SK-N-SH (cell line): ENCODE measurements at regions not wholly inside any gene's neighbourhood (a gene's known extent, or its start where the extent isn't known, plus 50 kb on each side); places are given as distances from the start of the nearest gene placed in this dataset.

Experiments used
- CTCF ChIA-PET: fragments of 300-600, 350-600 bp; formaldehyde crosslinking; extraction: SDS; loops from one replicate; lab custom pipeline; 2021; lab: Yijun Ruan, JAX
- POLR2A ChIA-PET: fragments of 350-600 bp; sonication (Branson Sonifier 250); formaldehyde crosslinking; extraction: SDS; loops from one replicate; lab custom pipeline; 2020; ENCODE audit warnings: antibody characterized with exemption, inconsistent platforms; lab: Yijun Ruan, JAX
- DNase-seq: peaks from one replicate; pipeline ENCODE4 v3.0.0; 2012
- H2AFZ ChIP-seq: fragments of 200-600 bp; sonication (generic); 2 replicates; pipeline ENCODE4 v1.8.1; 2016; ENCODE audit warnings: antibody characterized with exemption, mild to moderate bottlenecking, low read depth
- H3F3A ChIP-seq: fragments of 200-600 bp; sonication (generic); replicated peaks from 2 replicates; pipeline ENCODE3; 2016; ENCODE audit warnings: antibody characterized with exemption, mild to moderate bottlenecking; ENCODE audit not compliant: insufficient read depth
- H3K27ac ChIP-seq, 2 experiments: fragments of 200-500 bp in 1 of 2; fragments of 200-600 bp in 1 of 2; sonication (Bioruptor generic) in 1 of 2; sonication (generic), shearing (Covaris generic) in 1 of 2; 2 replicates each; pipeline versions ENCODE4 v1.5.1 to v1.6.1; 2014 to 2016; ENCODE audit warnings: low read depth in 2 of 2, inconsistent platforms in 1 of 2, low read length in 1 of 2, mild to moderate bottlenecking in 1 of 2, mixed read lengths in 1 of 2
- H3K27me3 ChIP-seq: fragments of 200-600 bp; sonication (generic), shearing (Covaris generic); 2 replicates; pipeline ENCODE4 v1.6.1; 2016; ENCODE audit warnings: mixed run types; ENCODE audit not compliant: insufficient read depth
- H3K36me3 ChIP-seq, 2 experiments: fragments of 200-500 bp in 1 of 2; fragments of 200-600 bp in 1 of 2; sonication (Bioruptor generic) in 1 of 2; sonication (generic) in 1 of 2; replicated peaks in 1 of 2; 2 replicates each; pipeline versions ENCODE3 to v1.5.1; 2014 to 2016; ENCODE audit warnings: low read length in 1 of 2, mild to moderate bottlenecking in 1 of 2; ENCODE audit not compliant: insufficient read depth in 2 of 2, control insufficient read depth in 1 of 2
- H3K4me1 ChIP-seq, 2 experiments: fragments of 200-500 bp in 1 of 2; fragments of 200-600 bp in 1 of 2; sonication (Bioruptor generic) in 1 of 2; sonication (generic), shearing (Covaris generic) in 1 of 2; 2 replicates each; pipeline versions ENCODE4 v1.5.1 to v1.6.1; 2014 to 2016; ENCODE audit warnings: low read depth in 1 of 2, low read length in 1 of 2, mixed run types in 1 of 2; ENCODE audit not compliant: insufficient read depth in 2 of 2, control insufficient read depth in 1 of 2
- H3K4me2 ChIP-seq: fragments of 200-600 bp; sonication (generic), shearing (Covaris generic); 2 replicates; pipeline ENCODE4 v1.6.1; 2017; ENCODE audit warnings: mixed run types
- H3K4me3 ChIP-seq, 2 experiments: fragments of 200-500 bp in 1 of 2; fragments of 200-600 bp in 1 of 2; sonication (Bioruptor generic) in 1 of 2; sonication (generic), shearing (Covaris generic) in 1 of 2; 2 replicates each; pipeline versions ENCODE4 v1.5.1 to v1.8.1; 2014 to 2016; ENCODE audit warnings: low read depth in 2 of 2, inconsistent platforms in 1 of 2, low read length in 1 of 2, mild to moderate bottlenecking in 1 of 2, mixed read lengths in 1 of 2, moderate library complexity in 1 of 2
- H3K79me2 ChIP-seq: fragments of 200-600 bp; sonication (generic); 2 replicates; pipeline ENCODE4 v1.8.1; 2017; ENCODE audit warnings: mild to moderate bottlenecking; ENCODE audit not compliant: insufficient read depth
- H3K9ac ChIP-seq: fragments of 200-600 bp; sonication (generic); 2 replicates; pipeline ENCODE4 v1.6.1; 2017; ENCODE audit warnings: mixed run types
- H3K9me2 ChIP-seq: fragments of 200-600 bp; sonication (generic); 2 replicates; pipeline ENCODE4 v1.6.1; 2017; ENCODE audit warnings: mixed run types
- H3K9me3 ChIP-seq: fragments of 200-600 bp; sonication (generic); 2 replicates; pipeline ENCODE4 v1.6.1; 2017; ENCODE audit warnings: mixed run types, mild to moderate bottlenecking, moderate library complexity
- H4K20me1 ChIP-seq: fragments of 200-600 bp; sonication (generic); 2 replicates; pipeline ENCODE4 v1.6.1; 2017; ENCODE audit warnings: mild to moderate bottlenecking, mixed run types; ENCODE audit not compliant: insufficient read depth
- CHD2 ChIP-seq: fragments of 150-350 bp; IDR thresholded peaks from 2 replicates; pipeline ENCODE4 v1.6.1; 2018; ENCODE audit warnings: low read length; ENCODE audit not compliant: partially characterized antibody
- ELF1 ChIP-seq: IDR thresholded peaks from 2 replicates; pipeline ENCODE4 v1.4.0; 2012
- EP300 ChIP-seq, 2 experiments: IDR thresholded peaks; 2 replicates each; pipeline versions ENCODE4 v1.4.0 to v1.6.1; 2012; ENCODE audit warnings: borderline replicate concordance in 1 of 2, low read depth in 1 of 2, low read length in 1 of 2
- EZH2phosphoT487 ChIP-seq: fragments of 200-600 bp; sonication (generic); IDR thresholded peaks from 2 replicates; pipeline ENCODE4 v1.6.1; 2017; ENCODE audit warnings: low read depth, mixed run types, mild to moderate bottlenecking, antibody characterized with exemption, moderate library complexity, borderline replicate concordance
- FOXJ3 ChIP-seq: sonication (generic); formaldehyde crosslinking; IDR thresholded peaks from 2 replicates; pipeline ENCODE4 v1.5.1; 2020; ENCODE audit warnings: mild to moderate bottlenecking, missing genetic modification reagents
- GABPA ChIP-seq: IDR thresholded peaks from 2 replicates; pipeline ENCODE4 v1.4.0; 2012; ENCODE audit warnings: low read depth, mild to moderate bottlenecking
- GATA2 ChIP-seq: sonication (generic); formaldehyde crosslinking; IDR thresholded peaks from 2 replicates; pipeline ENCODE4 v1.5.0; 2020; ENCODE audit warnings: mild to moderate bottlenecking, missing genetic modification reagents
- JUND ChIP-seq: IDR thresholded peaks from 2 replicates; pipeline ENCODE4 v1.4.0; 2012
- MXI1 ChIP-seq: IDR thresholded peaks from 2 replicates; pipeline ENCODE4 v1.6.1; 2012; ENCODE audit warnings: mild to moderate bottlenecking, low read depth, low read length, improper control_type of control experiment
- NFIC ChIP-seq: IDR thresholded peaks from 2 replicates; pipeline ENCODE4 v1.4.0; 2012; ENCODE audit warnings: borderline replicate concordance
- NRF1 ChIP-seq: IDR thresholded peaks from 2 replicates; pipeline ENCODE4 v1.6.1; 2012; ENCODE audit warnings: low read depth, mild to moderate bottlenecking, low read length
- RAD21 ChIP-seq: IDR thresholded peaks from 2 replicates; pipeline ENCODE4 v1.6.1; 2012; ENCODE audit warnings: mild to moderate bottlenecking, low read length
- RXRA ChIP-seq: IDR thresholded peaks from 2 replicates; pipeline ENCODE4 v1.4.0; 2012; ENCODE audit warnings: low read depth, mild to moderate bottlenecking, borderline replicate concordance
- SMC3 ChIP-seq: IDR thresholded peaks from 2 replicates; pipeline ENCODE4 v1.6.1; 2012; ENCODE audit warnings: low read depth, low read length, improper control_type of control experiment
- TAF1 ChIP-seq: IDR thresholded peaks from 2 replicates; pipeline ENCODE4 v1.6.1; 2012; ENCODE audit warnings: low read depth, mild to moderate bottlenecking, low read length, moderate library complexity, borderline replicate concordance
- TCF12 ChIP-seq: IDR thresholded peaks from 2 replicates; pipeline ENCODE4 v1.4.0; 2012
- WGBS: methylation state at CpG from one replicate; pipeline ENCODE4 v1.1.6; 2017; ENCODE audit warnings: low lambda C conversion rate; 5-methylcytosine and 5-hydroxymethylcytosine counted together

- 44% methylated on average over 4 of the region's 4 CpGs for WGBS
- Histone ChIP-seq H3K4me2 (no peak overlapping the region), H3K36me3 (no peaks in the 10 kb centered on the region), H3K4me3 (no peak overlapping the region), H4K20me1 (no peaks in the 10 kb centered on the region), H3K9me2 (no peaks in the 10 kb centered on the region), H3K9me3 (no peaks in the 10 kb centered on the region), H3K9ac (no peak overlapping the region), H3K27ac (no peak overlapping the region), H3K4me1 (no peaks in the 10 kb centered on the region), H3K27me3 (no peaks in the 10 kb centered on the region), H3F3A (no peaks in the 10 kb centered on the region), H2AFZ (no peak overlapping the region), H3K79me2 (no peaks in the 10 kb centered on the region)
- POLR2A ChIA-PET, result no interaction called here
- CTCF ChIA-PET, result interaction anchor here (1.0 kb wide), 1 partner anchor 9 kb away, joined by 4 read pairs; no protein-coding TSS in a partner anchor
- TF ChIP-seq NRF1, result no peak
- TF ChIP-seq EP300 (IDR thresholded peaks at IDR 0.05; ENCODE audit: borderline replicate concordance in 1 of 2, low read depth in 1 of 2, low read length in 1 of 2), result no peak
- no peak for TF ChIP-seq TAF1
- TF ChIP-seq NFIC, result no peak
- no peak for TF ChIP-seq GABPA
- TF ChIP-seq ELF1, result no peak
- no peak for TF ChIP-seq RAD21
- TF ChIP-seq TCF12, result no peak
- no peak for TF ChIP-seq FOXJ3 (CRISPR knock-in tag)
- no peak for TF ChIP-seq MXI1
- TF ChIP-seq SMC3, result no peak
- TF ChIP-seq RXRA, result no peak
- no peak for DNase-seq
These were observed 541.0 kb upstream of the LMCD1 start for GRCh38 chr3:7960601-7961000.

DNA sequence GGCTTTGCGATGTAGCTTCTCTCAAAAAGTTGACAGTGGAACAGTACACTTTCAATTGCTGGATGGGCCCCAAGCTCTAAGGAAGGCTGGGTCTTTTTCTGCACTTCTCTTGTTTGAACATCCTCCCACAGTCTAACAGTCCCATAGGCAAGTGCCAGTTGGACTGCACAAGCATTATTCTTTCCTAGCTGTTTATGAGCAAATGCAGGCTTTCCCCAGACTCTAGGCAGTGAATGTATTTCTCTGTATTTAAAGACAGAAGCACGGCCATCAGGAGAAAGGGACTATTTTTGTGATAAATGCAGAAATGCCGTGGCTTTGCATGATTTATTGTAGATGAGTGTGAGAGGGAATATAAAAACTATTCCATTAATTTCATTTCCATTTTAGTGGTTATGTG, 539.3 kb upstream of the LMCD1 start:
- no peaks in the 10 kb centered on the region for H3K9me3 ChIP-seq
- H3K4me2 ChIP-seq, result no peak overlapping the region
- H3K9me2 ChIP-seq, result no peaks in the 10 kb centered on the region
- POLR2A ChIA-PET, result interaction anchor here (0.7 kb wide), 1 partner anchor 134 kb away, joined by 3 read pairs; no protein-coding TSS in a partner anchor
- no peak overlapping the region for H3K4me3 ChIP-seq
- no peaks in the 10 kb centered on the region for H3K79me2 ChIP-seq
- no peak overlapping the region for H3K9ac ChIP-seq
- no peaks in the 10 kb centered on the region for H3F3A ChIP-seq
- no peaks in the 10 kb centered on the region for H4K20me1 ChIP-seq
- no peaks in the 10 kb centered on the region for H3K4me1 ChIP-seq
- H3K36me3 ChIP-seq, result no peaks in the 10 kb centered on the region
- TF ChIP-seq EZH2phosphoT487, result no peak
- no peak for TF ChIP-seq CHD2
- TF ChIP-seq FOXJ3 (CRISPR knock-in tag), result no peak
- TF ChIP-seq NFIC, result no peak
- TF ChIP-seq MXI1, result no peak
- no peak for TF ChIP-seq GATA2 (CRISPR knock-in tag)
- TF ChIP-seq JUND, result no peak
- TF ChIP-seq, all 33 proteins: peak for 0
- no peak overlapping the region for H3K27ac ChIP-seq
- H2AFZ ChIP-seq, result no peak overlapping the region
- CTCF ChIA-PET, result no interaction called here
- WGBS, result 11% methylated on average over 3 of the region's 3 CpGs
- H3K27me3 ChIP-seq, result no peaks in the 10 kb centered on the region
- DNase-seq, result no peak
